ENCODE measurements at regions not wholly inside any gene's neighbourhood (a gene's known extent, or its start where the extent isn't known, plus 50 kb on each side); places are given as distances from the start of the nearest gene placed in this dataset.

DNA sequence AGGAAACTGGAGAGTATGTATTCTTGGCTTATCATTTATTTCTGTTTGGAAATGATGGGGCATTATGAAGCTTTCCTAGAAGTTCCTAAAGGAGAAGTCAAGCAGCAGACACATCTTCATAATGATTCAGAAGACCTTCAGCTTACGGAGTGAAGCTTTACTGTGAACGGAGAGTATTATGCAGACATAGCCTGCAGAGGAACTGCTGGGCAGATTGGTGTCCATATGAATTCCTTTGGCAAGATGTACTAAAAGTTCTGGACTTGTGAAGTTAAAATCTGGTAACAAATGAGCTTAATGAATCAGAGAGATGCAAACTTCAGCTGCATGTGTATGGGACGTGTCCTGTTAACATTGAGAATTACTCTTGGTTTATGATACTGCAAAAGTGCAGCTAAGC is 60.1 kb downstream of the NABP1 start:
- DNase-seq (no peak), ATAC-seq (no peak)
- WGBS, 4 donors, result 77 to 87% (median 81%) methylated on average over 3 of the region's 3 CpGs
- no peaks in the 10 kb centered on the region for H3K4me1 ChIP-seq
- H3K36me3 ChIP-seq, result no peaks in the 10 kb centered on the region
- TF ChIP-seq POLR2A (IDR thresholded peaks at IDR 0.05) (no peak), CTCF (IDR thresholded peaks at IDR 0.05) (no peak)
- H3K27me3 ChIP-seq, result no peaks in the 10 kb centered on the region
- intact Hi-C loops (cut with DNase I), result no loop called here
- H3K27ac ChIP-seq, result no peak overlapping the region
- H3K4me3 ChIP-seq, result no peak overlapping the region
- H3K9me3 ChIP-seq, result no peaks in the 10 kb centered on the region

- intact Hi-C loops (cut with DNase I), result no loop called here
- WGBS, 4 donors, result 78 to 86% (median 84%) methylated on average over 3 of the region's 3 CpGs
- ATAC-seq (no peak), DNase-seq (no peak)
- no peak for TF ChIP-seq CTCF (IDR thresholded peaks at IDR 0.05)
- no peak for TF ChIP-seq POLR2A (IDR thresholded peaks at IDR 0.05)
- no peaks in the 10 kb centered on the region for H3K36me3 ChIP-seq
- H3K27me3 ChIP-seq, result no peaks in the 10 kb centered on the region
- no peaks in the 10 kb centered on the region for H3K4me1 ChIP-seq
- no peak overlapping the region for H3K4me3 ChIP-seq
- no peak overlapping the region for H3K27ac ChIP-seq
- H3K9me3 ChIP-seq, result no peaks in the 10 kb centered on the region
Measured at GRCh38 chr2:191738667-191739066, 60.7 kb downstream of the NABP1 start.

DNA sequence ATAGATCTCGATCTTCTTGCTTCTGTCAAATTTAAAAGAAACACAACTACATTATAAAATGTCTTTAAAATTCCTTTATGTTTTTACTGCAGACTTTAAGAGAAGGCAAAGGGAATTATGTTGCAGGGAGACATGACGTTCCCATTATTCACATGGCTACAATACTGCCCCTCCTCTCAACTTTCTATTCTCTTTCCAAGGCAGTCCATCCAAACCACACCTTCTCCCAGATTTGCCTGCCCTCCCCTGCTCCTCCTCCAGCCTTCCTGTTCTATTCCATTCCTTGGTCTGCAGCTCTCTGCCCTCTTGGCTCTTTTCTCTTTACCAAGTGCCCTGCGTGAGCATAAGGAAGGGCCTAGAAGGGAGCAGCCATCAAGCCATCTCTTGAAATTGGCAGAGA is 61.3 kb downstream of the NABP1 start:
- intact Hi-C loops (cut with DNase I), result no loop called here
- ATAC-seq, result no peak
- 77 to 87% (median 80%) methylated on average over 3 of the region's 3 CpGs for WGBS, 4 donors

GRCh38 chr2:191740016-191740419 is 62.1 kb downstream of the NABP1 start:
- intact Hi-C loops (cut with DNase I), result no loop called here
- no peaks in the 10 kb centered on the region for H3K4me1 ChIP-seq
- ATAC-seq, result no peak

More for the DNA sequence above, 61.3 kb downstream of the NABP1 start:
- no peak for DNase-seq
- Histone ChIP-seq H3K4me3 (no peak overlapping the region), H3K27ac (no peak overlapping the region), H3K27me3 (no peaks in the 10 kb centered on the region), H3K9me3 (no peaks in the 10 kb centered on the region), H3K4me1 (no peaks in the 10 kb centered on the region), H3K36me3 (no peaks in the 10 kb centered on the region)
- no peak for TF ChIP-seq CTCF (IDR thresholded peaks at IDR 0.05)

More at GRCh38 chr2:191740016-191740419, 62.1 kb downstream of the NABP1 start:
- Histone ChIP-seq H3K36me3 (no peaks in the 10 kb centered on the region), H3K27me3 (no peaks in the 10 kb centered on the region), H3K27ac (no peak overlapping the region), H3K9me3 (no peaks in the 10 kb centered on the region), H3K4me3 (no peak overlapping the region)
- no peak for DNase-seq
- TF ChIP-seq POLR2A (IDR thresholded peaks at IDR 0.05), result no peak
- no peak for TF ChIP-seq CTCF (IDR thresholded peaks at IDR 0.05)
